ENCODE measurements at regions not wholly inside any gene's neighbourhood (a gene's known extent, or its start where the extent isn't known, plus 50 kb on each side); places are given as distances from the start of the nearest gene placed in this dataset.
"Not testable (repeated sequence)": the region's sequence is repeated elsewhere in the genome, so short reads cannot be mapped to it uniquely, and the experiment has no call there.

DNA sequence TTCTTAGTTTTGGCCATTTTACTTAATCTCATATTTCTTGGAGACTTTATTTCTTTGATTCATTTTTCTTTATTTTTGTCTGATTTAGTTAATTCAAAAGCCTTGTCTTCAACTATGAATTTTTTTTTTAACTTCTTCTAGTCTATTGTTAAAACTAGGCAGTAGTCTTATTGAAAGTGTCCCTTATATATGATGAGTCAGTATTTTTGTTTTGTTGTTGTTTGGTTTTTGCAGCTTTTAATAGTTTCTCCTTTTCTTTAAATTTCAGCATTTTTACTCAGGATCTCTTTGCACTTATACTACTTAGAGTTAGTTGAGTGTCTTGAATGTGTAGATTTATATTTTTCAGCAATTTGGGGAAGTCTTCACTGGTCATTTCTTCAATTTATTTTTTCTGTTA lies 758.5 kb upstream of the CDH8 start:
- no peak overlapping the region for H3K4me3 ChIP-seq (ENCODE audit: low read depth, low read length)
- TF ChIP-seq, protein P1, sequence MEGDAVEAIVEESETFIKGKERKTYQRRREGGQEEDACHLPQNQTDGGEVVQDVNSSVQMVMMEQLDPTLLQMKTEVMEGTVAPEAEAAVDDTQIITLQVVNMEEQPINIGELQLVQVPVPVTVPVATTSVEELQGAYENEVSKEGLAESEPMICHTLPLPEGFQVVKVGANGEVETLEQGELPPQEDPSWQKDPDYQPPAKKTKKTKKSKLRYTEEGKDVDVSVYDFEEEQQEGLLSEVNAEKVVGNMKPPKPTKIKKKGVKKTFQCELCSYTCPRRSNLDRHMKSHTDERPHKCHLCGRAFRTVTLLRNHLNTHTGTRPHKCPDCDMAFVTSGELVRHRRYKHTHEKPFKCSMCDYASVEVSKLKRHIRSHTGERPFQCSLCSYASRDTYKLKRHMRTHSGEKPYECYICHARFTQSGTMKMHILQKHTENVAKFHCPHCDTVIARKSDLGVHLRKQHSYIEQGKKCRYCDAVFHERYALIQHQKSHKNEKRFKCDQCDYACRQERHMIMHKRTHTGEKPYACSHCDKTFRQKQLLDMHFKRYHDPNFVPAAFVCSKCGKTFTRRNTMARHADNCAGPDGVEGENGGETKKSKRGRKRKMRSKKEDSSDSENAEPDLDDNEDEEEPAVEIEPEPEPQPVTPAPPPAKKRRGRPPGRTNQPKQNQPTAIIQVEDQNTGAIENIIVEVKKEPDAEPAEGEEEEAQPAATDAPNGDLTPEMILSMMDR (conservative IDR thresholded peaks at IDR 0.05; ENCODE audit: low read depth, low read length), result no peak
- no peak for DNase-seq (ENCODE audit: low read depth)

DNA sequence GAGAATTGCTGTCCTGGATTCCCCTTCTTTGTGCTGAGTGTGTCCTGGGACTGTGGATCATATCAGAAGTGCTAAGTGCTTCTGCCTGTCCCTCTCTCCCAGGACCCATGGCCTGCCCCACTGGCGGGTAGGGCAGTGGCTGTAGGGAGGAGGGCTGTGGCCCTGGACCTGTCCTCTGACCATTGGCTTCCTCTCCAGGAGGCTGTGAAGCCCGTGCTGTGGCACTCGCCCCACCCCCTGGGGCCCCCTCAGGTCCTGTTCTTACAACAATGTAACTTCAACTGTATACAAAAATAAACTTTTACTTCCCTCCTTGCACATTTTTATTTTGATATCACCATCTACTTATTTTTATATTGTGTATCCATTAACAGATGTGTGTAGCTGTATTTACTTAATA lies 743.8 kb upstream of the CDH8 start:
- not testable (repeated sequence) for H3K4me3 ChIP-seq (ENCODE audit: low read depth, low read length); DNase-seq (ENCODE audit: low read depth)

DNA sequence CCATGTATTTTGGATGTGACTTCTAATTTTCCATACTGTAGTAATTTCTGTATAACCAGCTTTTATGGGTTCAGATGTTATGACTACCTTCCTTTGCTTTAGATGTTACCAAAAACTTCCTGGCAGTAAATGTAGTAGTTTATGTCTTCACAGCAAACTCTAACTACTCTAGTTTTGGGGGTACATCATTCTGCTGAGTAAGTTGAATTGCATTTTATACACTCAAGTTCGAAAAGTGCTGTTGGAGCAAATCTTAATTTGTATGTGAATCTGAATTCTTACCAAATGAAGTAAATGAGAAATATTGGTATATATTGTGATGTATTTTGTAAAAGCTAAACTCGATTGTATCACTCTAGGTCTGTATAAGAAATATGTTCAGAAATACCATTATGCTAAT lies 728.3 kb upstream of the CDH8 start:
- no peak overlapping the region for H3K4me3 ChIP-seq (ENCODE audit: low read depth, low read length)
- no peak for DNase-seq (ENCODE audit: low read depth)
- TF ChIP-seq, protein P1 (conservative IDR thresholded peaks at IDR 0.05; ENCODE audit: low read depth, low read length), result no peak

DNA sequence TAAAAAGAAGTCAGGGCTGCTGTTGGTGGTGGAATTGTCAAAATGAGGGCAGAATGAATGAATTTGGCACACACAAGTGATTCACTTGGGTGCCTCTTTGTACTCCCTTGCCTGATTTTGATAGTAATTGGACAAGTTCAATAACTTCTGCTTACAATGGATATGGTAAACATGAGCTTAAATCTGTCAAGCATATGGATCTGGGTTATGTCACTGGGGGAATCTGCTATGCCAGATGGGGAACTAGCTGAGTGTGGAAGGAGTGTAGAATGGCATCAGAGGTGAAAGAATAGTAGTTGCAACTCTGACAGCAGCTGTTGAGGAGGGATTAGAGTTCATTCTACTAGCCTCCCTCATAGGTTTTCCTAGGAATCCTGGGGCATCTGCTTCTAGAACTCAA lies 724.2 kb upstream of the CDH8 start:
- H3K4me3 ChIP-seq (ENCODE audit: low read depth, low read length), result no peak overlapping the region
- TF ChIP-seq, protein P1 (conservative IDR thresholded peaks at IDR 0.05; ENCODE audit: low read depth, low read length), result no peak
- DNase-seq (ENCODE audit: low read depth), result no peak

DNA sequence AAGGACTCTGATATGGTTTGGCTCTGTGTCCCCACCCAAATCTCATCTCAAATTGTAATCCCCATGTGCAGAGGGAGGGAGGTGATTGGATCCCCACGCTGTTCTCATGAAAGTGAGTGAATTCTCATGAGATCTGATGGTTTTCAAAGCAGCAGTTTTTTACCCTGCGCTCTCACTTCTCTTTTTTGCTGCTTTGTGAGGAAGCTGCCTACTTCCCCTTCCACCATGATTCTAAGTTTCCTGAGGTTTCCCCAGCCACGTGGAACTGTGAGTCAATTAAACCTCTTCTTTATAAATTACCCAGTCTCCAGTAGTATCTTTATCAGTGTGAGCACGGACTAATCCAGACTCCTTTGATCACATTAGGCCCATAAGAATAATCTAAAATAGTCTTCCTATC lies 719.7 kb upstream of the CDH8 start:
- no peak overlapping the region for H3K4me3 ChIP-seq (ENCODE audit: low read depth, low read length)
- DNase-seq (ENCODE audit: low read depth), result no peak
- TF ChIP-seq, protein P1 (conservative IDR thresholded peaks at IDR 0.05; ENCODE audit: low read depth, low read length), result no peak

DNA sequence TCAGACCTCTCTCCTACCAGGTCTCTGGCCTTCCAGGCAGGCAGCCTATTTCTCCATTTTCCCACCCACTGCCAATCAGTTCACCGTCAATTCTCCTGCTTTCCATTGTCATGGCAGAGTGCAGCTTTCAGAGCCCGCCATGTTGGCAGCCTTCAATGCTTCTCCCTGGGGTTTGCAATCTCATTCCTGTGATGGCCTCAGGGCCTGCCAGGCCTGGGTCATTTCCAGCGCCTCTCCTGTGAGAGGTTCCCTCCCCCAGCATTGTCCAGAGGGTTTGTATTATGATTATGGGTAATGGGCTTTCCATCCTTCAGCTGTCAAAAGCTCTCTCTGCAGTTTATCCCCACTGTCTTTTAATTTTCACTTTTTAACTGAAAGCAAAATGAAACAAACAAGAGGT lies 716.6 kb upstream of the CDH8 start:
- no peak overlapping the region for H3K4me3 ChIP-seq (ENCODE audit: low read depth, low read length)
- DNase-seq (ENCODE audit: low read depth), result no peak
- TF ChIP-seq, protein P1 (conservative IDR thresholded peaks at IDR 0.05; ENCODE audit: low read depth, low read length), result no peak

DNA sequence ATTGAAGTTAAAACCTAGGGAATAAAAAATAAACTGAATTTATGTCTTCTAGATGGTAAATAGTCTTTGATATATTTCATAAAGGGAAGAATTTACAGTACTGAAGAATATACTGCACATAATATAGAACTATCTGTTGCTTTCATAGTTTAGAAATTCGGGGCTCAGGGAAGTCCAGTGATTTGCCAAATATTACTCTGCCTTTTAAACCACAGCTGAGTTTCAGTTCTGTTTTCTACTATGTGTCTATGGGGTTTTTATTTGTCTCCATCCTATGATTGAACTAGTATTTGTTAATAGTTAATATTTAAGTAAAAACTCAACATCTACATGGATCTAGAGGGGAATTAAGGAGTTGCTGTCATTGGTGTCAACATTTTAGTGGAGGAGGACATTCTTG lies 715.0 kb upstream of the CDH8 start:
- DNase-seq (ENCODE audit: low read depth), result no peak
- TF ChIP-seq, protein P1 (conservative IDR thresholded peaks at IDR 0.05; ENCODE audit: low read depth, low read length), result no peak
- no peak overlapping the region for H3K4me3 ChIP-seq (ENCODE audit: low read depth, low read length)

DNA sequence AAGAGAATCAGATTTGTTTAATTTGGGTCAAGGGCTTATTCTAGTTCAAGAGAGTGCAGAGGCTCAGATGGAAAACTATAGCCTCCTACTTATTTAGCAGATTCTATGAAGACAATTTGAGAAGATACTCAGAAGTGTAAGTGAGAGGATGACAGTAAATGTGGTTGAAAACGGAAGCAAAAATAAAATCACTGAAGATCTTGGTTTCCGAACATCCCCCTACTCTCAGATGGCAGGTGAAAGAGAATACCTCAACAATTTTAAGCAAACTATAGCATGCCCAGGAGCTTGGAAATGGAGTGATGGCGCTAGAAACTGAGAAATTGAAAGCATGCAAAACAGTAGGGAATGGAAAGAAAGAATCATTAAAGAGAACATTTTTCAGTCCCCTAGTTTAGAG lies 705.5 kb upstream of the CDH8 start:
- DNase-seq (ENCODE audit: low read depth), result no peak
- H3K4me3 ChIP-seq (ENCODE audit: low read depth, low read length), result no peak overlapping the region
- TF ChIP-seq, protein P1 (conservative IDR thresholded peaks at IDR 0.05; ENCODE audit: low read depth, low read length), result no peak
